ENCODE measurements at regions not wholly inside any gene's neighbourhood (a gene's known extent, or its start where the extent isn't known, plus 50 kb on each side); places are given as distances from the start of the nearest gene placed in this dataset.

GRCh38 chr3:56879436-56880215 is 77.9 kb upstream of the ARHGEF3 start:
- no peaks in the 10 kb centered on the region for H3K36me3 ChIP-seq (ENCODE audit: control insufficient read depth, insufficient read depth, low read length)
- H3K9me3 ChIP-seq (ENCODE audit: control insufficient read depth, insufficient read depth, low read depth, low read length): no peaks in the 10 kb centered on the region
- H3K4me3 ChIP-seq (ENCODE audit: low read depth in 2 of 2, low read length in 2 of 2): no peak overlapping the region
- H3K27ac ChIP-seq (ENCODE audit: low read length): no peak overlapping the region
- no TSS peak for BruUV-seq (replicated peaks)
- no peak for DNase-seq (ENCODE audit: low read depth, low spot score)
- ATAC-seq: no peak
- TF ChIP-seq POLR2AphosphoS5 (IDR thresholded peaks at IDR 0.05; ENCODE audit: low read depth, low read length): no peak
- TF ChIP-seq SIN3A (IDR thresholded peaks at IDR 0.05; ENCODE audit: borderline replicate concordance, insufficient read depth, low read depth, low read length): no peak
- no peak for TF ChIP-seq TCF7L2 (IDR thresholded peaks at IDR 0.05; ENCODE audit: low read depth, low read length)
- TF ChIP-seq REST (IDR thresholded peaks at IDR 0.05; ENCODE audit: insufficient read depth in 1 of 2, low read depth in 2 of 2, low read length in 1 of 2): no peak
- TF ChIP-seq CTCF (IDR thresholded peaks at IDR 0.05): no peak
- in situ Hi-C loops (cut with HindIII; ENCODE audit: low pct_unique_long_range_greater_than_20kb, low sequenced_read_pairs) (no loop called here), intact Hi-C loops (cut with micrococcal nuclease; ENCODE audit: unreplicated experiment) (no loop called here)
- no peaks in the 10 kb centered on the region for H3K27me3 ChIP-seq (ENCODE audit: control insufficient read depth, insufficient read depth, low read length)
- H3K4me1 ChIP-seq (ENCODE audit: control insufficient read depth, insufficient read depth, low read length): no peaks in the 10 kb centered on the region
- ChIA-PET POLR2A (no interaction called here), CTCF (no interaction called here)

GRCh38 chr3:56878074-56878473 is 76.3 kb upstream of the ARHGEF3 start:
- H3K9me3 ChIP-seq (ENCODE audit: control insufficient read depth, insufficient read depth, low read depth, low read length): no peaks in the 10 kb centered on the region
- no peak for DNase-seq (ENCODE audit: low read depth, low spot score)
- intact Hi-C loops (cut with micrococcal nuclease; ENCODE audit: unreplicated experiment): no loop called here
- H3K4me1 ChIP-seq (ENCODE audit: control insufficient read depth, insufficient read depth, low read length): no peaks in the 10 kb centered on the region; the same call in 1 of the 2 replicates
- TF ChIP-seq TCF7L2 (IDR thresholded peaks at IDR 0.05; ENCODE audit: low read depth, low read length) (no peak), SIN3A (IDR thresholded peaks at IDR 0.05; ENCODE audit: borderline replicate concordance, insufficient read depth, low read depth, low read length) (no peak), REST (IDR thresholded peaks at IDR 0.05; ENCODE audit: insufficient read depth in 1 of 2, low read depth in 2 of 2, low read length in 1 of 2) (no peak), POLR2AphosphoS5 (IDR thresholded peaks at IDR 0.05; ENCODE audit: low read depth, low read length) (no peak), CTCF (IDR thresholded peaks at IDR 0.05) (no peak)
- in situ Hi-C loops (cut with HindIII; ENCODE audit: low pct_unique_long_range_greater_than_20kb, low sequenced_read_pairs): no loop called here
- no TSS peak for BruUV-seq (replicated peaks)
- H3K27ac ChIP-seq (ENCODE audit: low read length): no peak overlapping the region
- ATAC-seq: no peak
- ChIA-PET CTCF (no interaction called here), POLR2A (interaction anchor here (0.7 kb wide), 1 partner anchor 13 kb away, joined by 5 read pairs; no protein-coding TSS in a partner anchor)
- no peaks in the 10 kb centered on the region for H3K36me3 ChIP-seq (ENCODE audit: control insufficient read depth, insufficient read depth, low read length)
- no peak overlapping the region for H3K4me3 ChIP-seq (ENCODE audit: low read depth in 2 of 2, low read length in 2 of 2)
- H3K27me3 ChIP-seq (ENCODE audit: control insufficient read depth, insufficient read depth, low read length): no peaks in the 10 kb centered on the region
